A549 (cell line): ENCODE measurements at regions not wholly inside any gene's neighbourhood (a gene's known extent, or its start where the extent isn't known, plus 50 kb on each side); places are given as distances from the start of the nearest gene placed in this dataset.
A peak's percentile ranks its signal among the peaks of the same experiment; 100 is the strongest.

Experiments
- ATAC-seq, 2 experiments: fragments of 200-7000 bp in 1 of 2; fragments of >200 bp in 1 of 2; cut with Nextera tagmentation in 1 of 2; cut with Tn5 transposase in 1 of 2; 3 replicates each; pipeline versions ENCODE4 v1.8.0 to v1.9.1; 2018 to 2020; ENCODE audit warnings: mild to moderate bottlenecking in 1 of 2, moderate library complexity in 1 of 2
- CTCF ChIA-PET: fragments of 300-600 bp; sonication (Branson Sonifier 250); formaldehyde crosslinking; extraction: SDS; loops from one replicate; lab custom pipeline; 2021; ENCODE audit warnings: antibody characterized with exemption, inconsistent platforms; lab: Yijun Ruan, JAX
- POLR2A ChIA-PET: fragments of 350-600 bp; formaldehyde crosslinking; extraction: SDS; loops from one replicate; lab custom pipeline; 2021; ENCODE audit warnings: antibody characterized with exemption, inconsistent platforms; lab: Yijun Ruan, JAX
- DNase-seq, 2 experiments: peaks; one replicate each; pipeline versions ENCODE4 v3.0.0 to v3.0.0-alpha.2; 2011 to 2016; ENCODE audit warnings: low read depth in 1 of 2, low spot score in 1 of 2
- FAIRE-seq: peaks from 2 replicates; lab custom pipeline; 2011; peaks lifted over from hg19 to GRCh38; lab: Jason Lieb, UNC
- H3K27ac ChIP-seq, 2 experiments: fragments of >200 bp; sonication (Bioruptor Twin); formaldehyde crosslinking; 3 replicates each; pipeline ENCODE4 v1.5.1; 2016 to 2017
- H3K4me1 ChIP-seq: fragments of >200 bp; sonication (Bioruptor Twin); formaldehyde crosslinking; 3 replicates; pipeline ENCODE4 v1.6.1; 2016
- H3K4me2 ChIP-seq: fragments of >200 bp; sonication (Bioruptor Twin); formaldehyde crosslinking; 3 replicates; pipeline ENCODE4 v1.6.1; 2016
- H3K4me3 ChIP-seq: fragments of >200 bp; sonication (Bioruptor Twin); formaldehyde crosslinking; 3 replicates; pipeline ENCODE4 v1.5.1; 2016
- H3K9me3 ChIP-seq: fragments of >200 bp; sonication (Bioruptor Twin); formaldehyde crosslinking; 3 replicates; pipeline ENCODE4 v1.6.1; 2016
- CHD4 ChIP-seq: fragments of 200-600 bp; sonication (generic); IDR thresholded peaks from 2 replicates; pipeline ENCODE4 v1.6.1; 2016; ENCODE audit warnings: antibody characterized with exemption, mild to moderate bottlenecking, borderline replicate concordance
- EHMT2 ChIP-seq: fragments of 200-600 bp; sonication (generic); IDR thresholded peaks from 2 replicates; pipeline ENCODE4 v1.6.1; 2016; ENCODE audit warnings: antibody characterized with exemption, low read depth, mild to moderate bottlenecking, moderate library complexity
- EP300 ChIP-seq, 2 experiments: fragments of >200 bp; sonication (Bioruptor Twin); formaldehyde crosslinking; IDR thresholded peaks; 2 replicates in 1 of 2; 3 replicates in 1 of 2; pipeline ENCODE4 v1.6.1; 2016 to 2017
- FOSL2 ChIP-seq, 2 experiments: fragments of 450-650 bp in 1 of 2; fragments of >200 bp in 1 of 2; sonication (Bioruptor Twin) in 1 of 2; formaldehyde crosslinking; IDR thresholded peaks; 2 replicates each; pipeline versions ENCODE4 v1.5.0 to v1.6.1; 2016 to 2020; ENCODE audit warnings: mild to moderate bottlenecking in 1 of 2, moderate library complexity in 1 of 2
- HDAC2 ChIP-seq: fragments of 200-600 bp; sonication (generic); IDR thresholded peaks from 2 replicates; pipeline ENCODE4 v1.6.1; 2016
- HOXA7 ChIP-seq: fragments of 250-450 bp; sonication (Bioruptor Pico); IDR thresholded peaks from 2 replicates; pipeline ENCODE4 v1.5.0; 2020; ENCODE audit warnings: mild to moderate bottlenecking, moderate library complexity
- HOXB5 ChIP-seq: fragments of 250-450 bp; sonication (Bioruptor Pico); IDR thresholded peaks from 2 replicates; pipeline ENCODE4 v1.5.0; 2020; ENCODE audit warnings: mild to moderate bottlenecking, moderate library complexity
- KDM1A ChIP-seq: fragments of 200-600 bp; sonication (generic); IDR thresholded peaks from 2 replicates; pipeline ENCODE4 v1.6.1; 2016; ENCODE audit warnings: low read depth, mild to moderate bottlenecking
- KDM5A ChIP-seq: fragments of 200-600 bp; sonication (generic); IDR thresholded peaks from 2 replicates; pipeline ENCODE4 v1.6.1; 2016; ENCODE audit warnings: antibody characterized with exemption, mild to moderate bottlenecking
- MAFK ChIP-seq: fragments of 450-650 bp; IDR thresholded peaks from 2 replicates; pipeline ENCODE4 v1.6.1; 2014; ENCODE audit not compliant: partially characterized antibody
- MAZ ChIP-seq: fragments of 150-350 bp; IDR thresholded peaks from 2 replicates; pipeline ENCODE4 v1.6.1; 2014; ENCODE audit warnings: antibody characterized with exemption, low read depth, low read length, borderline replicate concordance
- PHF8 ChIP-seq: fragments of 200-600 bp; sonication (generic); IDR thresholded peaks from 2 replicates; pipeline ENCODE4 v1.6.1; 2016; ENCODE audit warnings: low read depth, mild to moderate bottlenecking, antibody characterized with exemption, moderate library complexity, borderline replicate concordance
- POLR2A ChIP-seq: IDR thresholded peaks from 2 replicates; pipeline ENCODE4 v1.6.1; 2012; ENCODE audit warnings: mild to moderate bottlenecking, low read length
- RCOR1 ChIP-seq: fragments of 150-350 bp; IDR thresholded peaks from 2 replicates; pipeline ENCODE4 v1.6.1; 2014; ENCODE audit warnings: antibody characterized with exemption, low read length, low read depth
- TFCP2L1 ChIP-seq: fragments of 250-450 bp; sonication (Bioruptor Pico); IDR thresholded peaks from 2 replicates; pipeline ENCODE4 v1.5.0; 2021; ENCODE audit warnings: mild to moderate bottlenecking
- ZFP36 ChIP-seq: fragments of 450-650 bp; IDR thresholded peaks from 2 replicates; pipeline ENCODE4 v1.6.1; 2014; ENCODE audit warnings: borderline replicate concordance; ENCODE audit not compliant: partially characterized antibody
- ZSCAN20 ChIP-seq: fragments of 250-450 bp; sonication (Bioruptor Pico); IDR thresholded peaks from 2 replicates; pipeline ENCODE4 v1.8.0; 2022; ENCODE audit warnings: mild to moderate bottlenecking, moderate library complexity
- WGBS: methylation state at CpG from one replicate; pipeline ENCODE4 v1.1.6; 2017; ENCODE audit errors: missing lambda C conversion rate; 5-methylcytosine and 5-hydroxymethylcytosine counted together
- TF ChIP-seq, protein P1 (sequence below): fragments of >200 bp; sonication (Bioruptor Twin); formaldehyde crosslinking; IDR thresholded peaks from 2 replicates; pipeline ENCODE4 v1.6.1; 2016
- TF ChIP-seq, protein P2 (sequence below): fragments of 450-650 bp; IDR thresholded peaks from 2 replicates; pipeline ENCODE4 v1.6.1; 2014; ENCODE audit warnings: antibody characterized with exemption
- TF ChIP-seq, protein P3 (sequence below): IDR thresholded peaks from 2 replicates; pipeline ENCODE4 v1.6.1; 2012
- TF ChIP-seq, protein P4 (sequence below): fragments of >200 bp; sonication (Bioruptor Twin); formaldehyde crosslinking; IDR thresholded peaks from 3 replicates; pipeline ENCODE4 v1.5.1; 2016

DNA sequence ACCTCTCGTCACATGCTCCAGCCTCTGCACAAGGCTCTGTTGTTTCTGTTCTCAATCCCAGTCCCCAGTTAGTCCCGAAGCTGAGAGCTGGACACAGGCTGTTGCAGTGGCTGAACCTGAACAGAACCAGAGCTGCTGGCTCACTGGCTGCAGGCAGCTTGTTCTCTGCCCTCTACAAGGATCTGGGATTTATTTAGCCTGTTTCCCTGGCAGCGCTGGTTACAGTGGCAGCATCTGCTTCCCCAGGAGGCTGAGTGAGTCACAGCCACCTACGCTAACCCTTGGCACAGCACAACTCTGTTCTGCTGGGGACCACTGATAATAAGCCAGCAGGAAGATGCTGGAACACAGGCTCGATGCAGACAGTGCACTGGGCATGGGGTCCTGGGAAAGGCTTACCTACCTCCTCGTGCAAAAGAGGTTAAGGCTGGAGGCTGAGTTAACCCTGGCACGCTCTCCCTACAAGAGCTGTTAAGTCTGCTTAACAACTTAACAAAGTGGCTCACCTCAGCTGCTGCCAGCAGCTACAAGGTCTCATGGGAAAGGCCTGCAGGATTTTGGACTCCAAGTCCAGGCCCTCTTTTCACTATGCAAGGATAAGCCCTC lies 299.6 kb downstream of the PCNX1 start (continued):
- TF ChIP-seq, protein P1, sequence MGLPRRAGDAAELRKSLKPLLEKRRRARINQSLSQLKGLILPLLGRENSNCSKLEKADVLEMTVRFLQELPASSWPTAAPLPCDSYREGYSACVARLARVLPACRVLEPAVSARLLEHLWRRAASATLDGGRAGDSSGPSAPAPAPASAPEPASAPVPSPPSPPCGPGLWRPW: no peak
- TF ChIP-seq FOSL2 (IDR thresholded peaks at IDR 0.05) (no peak), FOSL2 (CRISPR knock-in tag; IDR thresholded peaks at IDR 0.05) (no peak), EP300 (IDR thresholded peaks at IDR 0.05) (no peak), MAZ (no peak), KDM1A (no peak), RCOR1 (no peak)
- TF ChIP-seq, protein P2, sequence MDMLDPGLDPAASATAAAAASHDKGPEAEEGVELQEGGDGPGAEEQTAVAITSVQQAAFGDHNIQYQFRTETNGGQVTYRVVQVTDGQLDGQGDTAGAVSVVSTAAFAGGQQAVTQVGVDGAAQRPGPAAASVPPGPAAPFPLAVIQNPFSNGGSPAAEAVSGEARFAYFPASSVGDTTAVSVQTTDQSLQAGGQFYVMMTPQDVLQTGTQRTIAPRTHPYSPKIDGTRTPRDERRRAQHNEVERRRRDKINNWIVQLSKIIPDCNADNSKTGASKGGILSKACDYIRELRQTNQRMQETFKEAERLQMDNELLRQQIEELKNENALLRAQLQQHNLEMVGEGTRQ: no peak
- TF ChIP-seq, protein P3, sequence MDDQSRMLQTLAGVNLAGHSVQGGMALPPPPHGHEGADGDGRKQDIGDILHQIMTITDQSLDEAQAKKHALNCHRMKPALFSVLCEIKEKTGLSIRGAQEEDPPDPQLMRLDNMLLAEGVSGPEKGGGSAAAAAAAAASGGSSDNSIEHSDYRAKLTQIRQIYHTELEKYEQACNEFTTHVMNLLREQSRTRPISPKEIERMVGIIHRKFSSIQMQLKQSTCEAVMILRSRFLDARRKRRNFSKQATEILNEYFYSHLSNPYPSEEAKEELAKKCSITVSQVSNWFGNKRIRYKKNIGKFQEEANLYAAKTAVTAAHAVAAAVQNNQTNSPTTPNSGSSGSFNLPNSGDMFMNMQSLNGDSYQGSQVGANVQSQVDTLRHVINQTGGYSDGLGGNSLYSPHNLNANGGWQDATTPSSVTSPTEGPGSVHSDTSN: no peak

DNA sequence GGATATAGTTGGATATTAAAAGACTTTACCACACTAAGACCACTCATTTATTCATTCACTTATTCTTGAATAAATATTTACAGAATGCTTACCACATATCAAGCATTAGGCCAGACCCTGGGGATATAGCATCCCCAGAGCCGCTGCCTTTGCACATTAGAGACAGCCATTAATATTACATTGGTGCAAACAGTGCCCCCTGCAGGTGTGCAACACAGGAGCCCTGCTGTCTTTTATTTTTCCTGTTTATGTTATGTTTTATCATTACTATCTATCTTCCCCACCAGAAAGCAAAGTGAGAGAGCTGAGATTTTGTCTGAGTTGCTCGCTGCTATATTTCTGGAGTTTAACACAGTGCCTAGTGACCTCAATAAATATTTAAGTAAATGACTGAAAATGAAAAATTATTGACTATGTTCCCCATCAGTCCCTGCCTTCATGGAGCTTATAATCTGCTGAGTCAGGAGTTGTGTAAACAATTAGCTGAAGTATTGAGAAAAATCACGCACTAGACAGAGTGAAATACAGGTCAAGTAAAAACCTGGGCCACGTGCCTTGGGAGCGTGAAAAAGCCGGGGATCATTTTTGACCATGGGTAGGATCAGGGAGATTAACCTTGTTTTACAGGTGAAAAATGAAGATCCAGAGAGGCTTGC lies 301.6 kb downstream of the PCNX1 start:
- no peaks in the 10 kb centered on the region for H3K4me1 ChIP-seq
- no peak for DNase-seq
- ChIA-PET POLR2A (no interaction called here), CTCF (interaction anchor here (1.0 kb wide), 1 partner anchor 112 kb away, joined by 3 read pairs; no protein-coding TSS in a partner anchor)
- no peak overlapping the region for H3K4me3 ChIP-seq
- no peak overlapping the region for H3K4me2 ChIP-seq
- 63% methylated on average over 6 of the region's 6 CpGs for WGBS
- TF ChIP-seq PHF8 (no peak), POLR2A (no peak), MAFK (peak; percentile 88)
- no peak overlapping the region for H3K27ac ChIP-seq
- no peaks in the 10 kb centered on the region for H3K9me3 ChIP-seq
- ATAC-seq: no peak
- no peak for FAIRE-seq

DNA sequence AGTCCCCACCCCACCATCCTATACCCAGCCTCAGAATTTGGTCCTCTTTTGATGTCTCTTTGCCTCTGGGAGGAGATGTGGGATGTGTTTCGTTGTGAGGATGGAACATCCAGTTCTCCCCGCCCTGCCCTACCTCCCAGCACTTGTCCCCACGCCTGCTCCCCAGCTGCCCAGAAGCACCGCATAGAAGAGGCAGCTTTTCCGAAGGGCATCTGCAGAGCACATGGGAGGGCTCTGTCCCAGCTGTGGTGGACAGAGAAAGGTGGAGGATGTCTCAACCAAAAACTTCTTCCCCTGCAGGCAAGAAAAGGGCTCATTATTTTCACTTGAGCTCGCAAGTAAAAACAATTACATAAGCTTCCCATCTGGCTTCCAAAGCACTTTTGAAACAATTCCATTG lies 302.6 kb downstream of the PCNX1 start:
- Histone ChIP-seq H3K4me3 (no peak overlapping the region), H3K27ac (no peak overlapping the region), H3K4me2 (no peak overlapping the region)
- DNase-seq (no peak), ATAC-seq (no peak), FAIRE-seq (no peak)
- 49% methylated on average over 6 of the region's 6 CpGs for WGBS
- TF ChIP-seq ZSCAN20 (CRISPR knock-in tag) (no peak), KDM1A (no peak), EHMT2 (no peak), HDAC2 (no peak), HOXA7 (no peak), CHD4 (no peak), ZFP36 (no peak), HOXB5 (CRISPR knock-in tag) (no peak), KDM5A (no peak), TFCP2L1 (CRISPR knock-in tag) (no peak)
- TF ChIP-seq, protein P3: no peak
- TF ChIP-seq, protein P4, sequence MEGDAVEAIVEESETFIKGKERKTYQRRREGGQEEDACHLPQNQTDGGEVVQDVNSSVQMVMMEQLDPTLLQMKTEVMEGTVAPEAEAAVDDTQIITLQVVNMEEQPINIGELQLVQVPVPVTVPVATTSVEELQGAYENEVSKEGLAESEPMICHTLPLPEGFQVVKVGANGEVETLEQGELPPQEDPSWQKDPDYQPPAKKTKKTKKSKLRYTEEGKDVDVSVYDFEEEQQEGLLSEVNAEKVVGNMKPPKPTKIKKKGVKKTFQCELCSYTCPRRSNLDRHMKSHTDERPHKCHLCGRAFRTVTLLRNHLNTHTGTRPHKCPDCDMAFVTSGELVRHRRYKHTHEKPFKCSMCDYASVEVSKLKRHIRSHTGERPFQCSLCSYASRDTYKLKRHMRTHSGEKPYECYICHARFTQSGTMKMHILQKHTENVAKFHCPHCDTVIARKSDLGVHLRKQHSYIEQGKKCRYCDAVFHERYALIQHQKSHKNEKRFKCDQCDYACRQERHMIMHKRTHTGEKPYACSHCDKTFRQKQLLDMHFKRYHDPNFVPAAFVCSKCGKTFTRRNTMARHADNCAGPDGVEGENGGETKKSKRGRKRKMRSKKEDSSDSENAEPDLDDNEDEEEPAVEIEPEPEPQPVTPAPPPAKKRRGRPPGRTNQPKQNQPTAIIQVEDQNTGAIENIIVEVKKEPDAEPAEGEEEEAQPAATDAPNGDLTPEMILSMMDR: no peak
- TF ChIP-seq, all 56 proteins: peak for 0
- no peaks in the 10 kb centered on the region for H3K4me1 ChIP-seq
- POLR2A ChIA-PET: no interaction called here
- CTCF ChIA-PET: interaction anchor here (1.0 kb wide), 1 partner anchor 111 kb away, joined by 3 read pairs; no protein-coding TSS in a partner anchor
- H3K9me3 ChIP-seq: no peaks in the 10 kb centered on the region
